ENCODE measurements at regions not wholly inside any gene's neighbourhood (a gene's known extent, or its start where the extent isn't known, plus 50 kb on each side); places are given as distances from the start of the nearest gene placed in this dataset.

DNA sequence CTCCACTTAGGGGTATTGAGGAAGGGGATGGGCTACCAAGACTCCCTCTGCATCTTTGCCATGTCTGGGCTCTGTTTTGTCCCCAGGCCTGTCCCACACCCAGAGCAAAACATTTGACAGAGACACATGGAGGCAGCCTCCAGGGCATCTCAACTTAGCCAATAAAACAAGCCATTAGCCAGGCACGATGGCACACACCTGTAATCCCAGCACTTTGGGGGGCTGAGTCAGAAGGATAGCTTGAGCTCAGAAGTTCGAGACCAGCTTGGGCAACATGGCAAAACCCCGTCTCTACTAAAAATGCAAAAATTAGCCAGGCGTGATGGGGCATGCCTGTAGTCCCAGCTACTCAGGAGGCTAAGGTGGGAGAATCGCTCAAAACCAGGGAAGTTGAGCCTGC, 120.3 kb upstream of the IPO9 start:
- no peak for DNase-seq (ENCODE audit: low spot score)

DNA sequence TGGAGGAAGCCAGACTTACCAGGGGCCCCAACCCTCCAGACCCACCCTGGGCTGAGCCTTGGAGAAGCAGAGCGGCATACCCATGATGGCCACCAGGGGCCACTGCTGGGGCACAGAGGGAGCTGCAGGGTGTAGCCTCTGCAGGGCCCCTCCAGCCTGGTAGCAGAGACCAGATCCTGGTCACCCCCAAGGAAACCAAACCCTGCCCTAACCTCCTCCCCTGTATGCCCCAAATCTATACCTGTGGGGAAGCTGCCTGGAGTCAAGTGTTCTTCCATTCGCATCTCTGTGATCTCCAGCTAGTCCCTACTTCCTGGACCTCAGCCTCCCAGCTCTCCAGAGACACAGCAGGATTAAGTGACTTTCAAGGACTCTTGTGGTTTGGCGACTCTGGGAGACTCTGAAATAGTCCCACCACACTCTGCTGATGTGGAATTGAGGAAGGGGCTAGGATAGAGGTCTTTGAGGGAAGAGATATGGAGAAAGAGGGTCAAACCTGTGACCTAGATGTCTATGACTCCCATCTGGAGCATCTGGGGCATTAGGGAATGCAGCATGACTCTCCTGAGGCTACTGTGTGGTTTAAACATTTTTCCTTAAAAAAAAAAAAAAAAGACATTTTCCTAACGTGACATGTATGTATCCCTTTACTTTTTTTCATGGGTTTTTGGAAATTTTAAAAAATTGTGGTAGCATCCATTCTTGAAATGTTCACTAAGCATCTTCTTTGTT, 119.2 kb upstream of the IPO9 start:
- peak; percentile 37 for DNase-seq (ENCODE audit: low spot score)

DNA sequence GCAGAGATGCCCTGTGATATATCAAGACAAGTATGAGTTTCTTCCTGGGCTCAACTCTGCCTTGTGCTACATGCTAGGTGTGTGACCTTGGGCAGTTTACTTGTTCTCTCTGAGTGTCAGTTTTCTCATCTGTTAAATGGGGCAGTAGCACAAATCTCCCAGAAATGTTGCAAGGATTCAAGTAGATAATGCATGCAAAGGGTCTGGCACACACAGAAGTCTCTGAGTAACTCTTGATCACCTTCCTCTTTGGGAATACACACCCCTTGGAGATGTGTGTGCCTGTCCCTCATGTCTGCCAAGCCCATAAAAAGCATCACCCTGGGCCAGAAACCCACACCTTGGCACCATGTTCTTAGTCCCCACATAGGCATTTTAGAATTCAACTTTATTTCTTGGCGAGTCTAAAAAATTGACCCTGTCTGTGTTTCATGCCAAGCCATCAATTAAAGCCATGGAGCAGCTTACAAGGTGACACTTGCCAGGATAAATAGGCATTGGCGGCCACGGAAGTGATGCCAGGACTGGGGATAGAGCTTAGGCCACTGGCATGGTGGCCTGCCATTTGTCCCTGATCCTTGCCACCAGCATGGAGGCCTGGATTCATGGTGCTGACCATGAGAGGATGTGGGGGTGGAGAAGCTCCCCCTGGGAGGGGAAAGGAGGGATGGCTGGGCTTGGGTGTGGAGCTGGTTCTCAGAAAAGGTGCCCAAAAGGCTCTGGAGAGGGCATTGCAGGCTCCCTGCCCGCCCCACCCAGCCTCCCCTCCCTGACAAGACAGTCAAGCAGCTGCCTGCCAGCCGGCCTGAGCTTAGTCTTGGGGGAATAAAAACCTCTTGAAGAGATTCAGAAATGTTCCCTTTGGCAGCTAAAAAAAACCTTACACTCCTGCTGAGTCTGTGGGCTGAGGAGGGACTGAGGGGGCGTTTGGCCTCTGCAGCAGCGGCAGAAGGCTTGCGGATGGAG, 118.0 kb upstream of the IPO9 start:
- DNase-seq (ENCODE audit: low spot score), result no peak

DNA sequence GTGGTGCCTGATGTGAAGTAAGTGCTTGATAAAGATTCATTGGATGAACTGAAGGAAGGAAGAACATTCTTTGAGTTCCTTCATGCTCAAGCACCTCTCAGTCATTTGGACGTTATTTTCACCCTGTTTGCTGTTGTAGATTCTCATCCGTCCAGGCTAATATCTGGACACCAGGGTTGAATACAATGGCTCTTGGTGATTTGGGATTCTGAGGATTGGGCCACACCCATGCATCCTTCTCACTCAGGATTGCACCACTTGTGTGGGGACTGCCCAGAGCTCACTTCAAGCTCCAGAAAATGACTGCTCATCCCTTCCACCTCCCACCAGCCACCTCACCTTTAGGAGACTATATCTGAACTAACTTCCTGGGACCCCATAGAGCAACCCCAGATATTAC, 117.1 kb upstream of the IPO9 start:
- DNase-seq (ENCODE audit: low spot score), result no peak

DNA sequence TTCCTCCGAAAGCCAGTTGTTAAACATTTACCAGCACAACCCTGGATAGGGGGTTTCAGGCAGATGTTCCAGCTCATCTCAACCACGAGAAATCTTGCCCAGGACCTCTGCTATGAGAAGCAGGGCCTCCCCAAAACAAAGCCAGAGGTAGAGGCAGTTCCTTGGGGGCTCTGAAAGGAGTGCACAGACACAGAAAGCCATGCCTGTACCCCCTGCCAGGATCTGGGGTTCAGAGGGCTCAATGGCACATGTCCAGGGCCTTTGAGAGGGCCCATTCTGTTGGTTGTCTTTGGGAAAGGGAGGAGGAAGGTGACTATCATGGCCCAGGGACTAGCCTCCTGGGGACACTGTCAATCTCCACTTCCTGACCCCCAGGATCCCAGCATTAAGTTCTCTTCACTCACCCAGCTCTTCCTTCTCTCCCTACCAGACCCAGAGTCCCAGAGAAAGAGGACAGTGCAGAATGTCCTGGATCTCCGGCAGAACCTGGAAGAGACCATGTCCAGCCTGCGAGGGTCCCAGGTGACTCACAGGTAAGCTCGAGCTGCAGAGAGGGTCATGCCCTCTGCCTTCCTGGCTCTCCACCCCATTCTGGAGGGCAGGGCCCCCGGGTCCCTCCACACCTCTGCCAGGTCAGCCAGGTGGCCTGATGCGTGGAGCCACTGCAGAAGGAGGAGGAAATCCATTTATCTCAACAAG, 116.4 kb upstream of the IPO9 start:
- no peak for DNase-seq (ENCODE audit: low spot score)

DNA sequence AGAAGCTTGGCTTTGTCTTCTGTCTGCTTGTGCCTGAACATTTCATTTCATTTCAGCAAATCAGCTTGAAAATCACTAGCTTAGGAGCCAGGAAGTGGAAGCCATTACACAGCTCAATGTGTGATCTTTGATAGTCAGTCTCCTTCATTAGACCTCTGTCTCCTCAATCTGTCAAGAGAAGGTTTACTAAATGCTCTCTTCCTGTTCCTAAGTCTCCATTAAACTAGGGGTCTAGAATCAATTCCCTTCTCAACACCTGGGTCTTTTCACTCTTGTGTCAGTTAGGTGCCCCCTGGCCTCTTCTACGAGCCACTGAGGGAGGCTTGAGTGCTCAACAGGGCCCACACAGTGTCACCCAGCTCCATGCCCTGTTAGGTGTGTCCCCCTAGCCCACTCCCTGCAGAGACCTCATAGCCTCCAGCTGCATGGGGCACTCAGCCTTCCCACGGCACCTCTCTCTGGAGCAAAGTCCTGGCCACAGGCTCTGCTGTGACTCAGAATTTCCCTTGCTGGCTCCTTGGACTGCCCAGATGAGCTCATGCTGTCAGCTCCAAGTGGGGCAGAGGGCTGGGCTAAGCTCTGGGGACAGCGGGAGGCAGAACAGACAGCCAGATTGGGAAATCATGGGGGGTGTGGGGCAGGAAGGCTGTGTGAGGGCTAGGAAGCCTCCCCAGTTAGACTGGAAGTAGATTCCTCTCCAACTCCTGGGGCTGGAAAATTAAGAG, 115.7 kb upstream of the IPO9 start:
- DNase-seq (ENCODE audit: low spot score), result no peak

DNA sequence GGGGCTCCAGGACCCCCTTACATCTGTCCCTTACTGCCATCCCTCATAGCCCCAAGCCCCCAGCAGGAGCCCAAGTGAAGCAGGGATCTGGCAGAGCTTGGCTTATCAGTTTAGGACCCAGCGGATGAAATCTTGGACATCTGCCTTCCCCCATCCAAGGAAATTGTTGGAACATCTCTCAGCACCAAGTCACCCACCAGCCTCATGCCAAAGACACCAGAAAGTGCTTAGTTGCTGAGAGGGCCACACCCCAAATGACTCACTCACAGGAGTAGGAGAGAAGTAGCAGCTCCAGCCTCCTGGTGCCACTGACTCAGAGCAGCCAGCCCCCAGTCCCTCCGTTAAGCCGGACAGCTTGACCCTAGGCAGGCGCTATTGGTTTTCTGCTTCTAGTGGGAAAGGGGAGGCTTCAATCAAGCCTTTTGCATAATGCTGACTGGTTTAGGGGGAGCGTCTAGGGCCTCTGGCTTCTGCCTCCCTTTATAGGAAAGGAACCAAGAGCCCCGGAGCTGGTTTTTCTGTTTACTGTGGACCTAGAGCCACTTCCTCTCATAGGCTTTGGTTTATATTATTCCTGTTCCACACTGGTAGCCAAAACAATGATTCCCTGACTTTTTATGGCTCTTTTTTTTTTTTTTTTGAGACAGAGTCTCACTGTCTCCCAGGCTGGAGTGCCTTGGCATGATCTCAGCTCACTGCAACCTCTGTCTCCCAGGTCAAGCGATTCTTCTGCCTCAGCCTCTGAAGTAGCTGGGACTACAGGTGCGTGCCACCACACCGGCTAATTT, 114.2 kb upstream of the IPO9 start:
- no peak for DNase-seq (ENCODE audit: low spot score)

DNA sequence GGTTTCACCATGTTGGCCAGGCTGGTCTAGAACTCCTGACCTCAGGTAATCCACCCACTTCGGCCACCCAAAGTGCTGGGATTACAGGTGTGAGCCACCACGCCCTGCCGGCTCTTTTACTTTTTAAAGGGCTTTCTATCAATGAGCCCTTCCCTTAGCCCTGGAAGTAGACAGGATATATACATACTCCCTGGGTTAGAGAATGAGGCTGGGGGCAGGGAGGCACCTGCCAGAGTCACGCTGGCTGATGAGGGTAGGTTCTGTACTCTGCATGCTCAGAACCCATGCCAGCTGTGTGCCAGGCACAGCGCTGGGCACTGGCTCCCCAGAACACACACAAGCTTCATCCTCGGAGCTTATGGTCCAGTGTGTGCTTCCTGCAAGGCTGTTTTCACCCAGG, 113.6 kb upstream of the IPO9 start:
- no peak for DNase-seq (ENCODE audit: low spot score)

DNA sequence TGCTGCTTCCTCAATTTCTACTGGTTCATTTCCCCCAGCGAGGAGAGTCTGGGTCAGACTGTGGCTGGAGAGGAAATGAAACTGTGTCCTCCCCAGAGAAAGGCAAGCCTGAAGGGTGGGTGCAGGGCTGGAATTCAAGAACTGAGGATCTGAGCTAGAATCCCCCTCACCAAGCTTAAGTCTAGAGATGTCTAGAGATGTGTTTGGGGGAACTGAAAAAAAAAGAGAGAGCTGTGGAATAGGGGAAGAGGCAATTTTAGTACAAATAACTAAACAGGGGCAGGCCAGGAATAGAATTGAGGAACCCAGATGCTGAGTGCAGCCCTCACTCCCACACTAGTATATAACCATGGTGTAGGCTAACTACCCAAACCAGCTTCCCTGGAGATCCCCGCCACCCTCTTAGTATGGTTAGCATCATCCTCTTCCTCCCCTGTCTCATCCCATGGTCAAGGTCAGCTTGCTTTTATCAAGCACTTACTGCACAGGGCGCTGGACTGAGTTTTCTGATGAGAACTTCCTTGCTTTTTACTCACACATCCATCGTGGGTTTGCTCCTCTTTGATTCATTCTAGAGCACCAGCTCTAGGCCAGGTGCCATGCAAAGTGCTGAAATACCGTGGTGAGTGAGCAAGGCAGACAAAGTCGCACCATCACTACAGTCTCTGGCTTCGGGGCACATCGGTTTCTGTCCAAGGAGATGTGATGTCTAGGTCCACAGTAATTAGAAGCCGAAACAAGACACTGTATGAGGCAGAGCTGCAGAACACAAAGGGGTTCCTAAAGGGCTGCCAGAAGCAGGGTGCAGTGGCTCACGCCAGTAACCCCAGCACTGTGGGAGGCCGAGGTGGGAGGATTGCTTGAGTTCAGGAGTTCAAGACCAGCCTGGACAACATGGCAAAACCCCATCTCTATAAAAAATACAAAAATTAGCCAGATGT, 112.9 kb upstream of the IPO9 start:
- DNase-seq (ENCODE audit: low spot score), result peak; percentile 17

DNA sequence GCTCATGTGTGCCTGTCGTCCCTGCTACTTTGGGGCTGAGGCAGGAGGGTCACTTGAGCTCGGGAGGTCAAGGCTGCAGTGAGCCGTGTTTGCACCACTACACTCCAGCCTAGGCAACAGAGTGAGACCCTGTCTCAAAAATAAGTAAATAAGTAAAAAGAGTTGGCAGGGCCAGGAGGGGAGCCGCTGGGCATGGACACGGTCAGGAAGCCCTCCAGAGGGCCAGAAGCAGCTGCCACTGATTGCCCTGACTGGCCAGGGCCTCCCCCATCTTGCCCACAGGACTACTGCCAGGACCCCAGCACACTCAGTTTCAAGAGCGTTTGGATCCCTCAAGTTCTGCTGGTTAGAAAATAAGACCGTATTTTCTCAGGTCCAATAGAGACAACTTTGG, 112.2 kb upstream of the IPO9 start:
- no peak for DNase-seq (ENCODE audit: low spot score)

DNA sequence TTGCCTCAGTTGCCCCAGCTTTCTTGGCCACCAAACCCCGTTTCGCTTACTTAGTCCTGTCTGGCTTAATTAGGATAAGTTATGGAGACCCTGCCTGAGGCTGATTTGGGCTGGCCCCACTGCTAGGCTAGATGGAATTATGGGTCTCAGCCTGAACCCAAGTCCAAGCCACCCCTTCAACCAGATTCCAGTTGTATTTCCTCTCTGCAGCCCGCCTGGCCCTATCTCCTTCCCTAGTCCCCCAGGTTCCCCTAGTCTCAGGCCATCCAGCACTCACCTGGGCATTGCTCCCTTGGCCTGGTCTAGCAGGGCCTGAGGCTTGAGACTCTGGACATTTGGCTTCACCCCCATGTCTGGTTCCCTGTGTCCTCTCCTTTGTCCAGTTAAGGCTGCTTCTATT, 111.7 kb upstream of the IPO9 start:
- DNase-seq (ENCODE audit: low spot score), result no peak

DNA sequence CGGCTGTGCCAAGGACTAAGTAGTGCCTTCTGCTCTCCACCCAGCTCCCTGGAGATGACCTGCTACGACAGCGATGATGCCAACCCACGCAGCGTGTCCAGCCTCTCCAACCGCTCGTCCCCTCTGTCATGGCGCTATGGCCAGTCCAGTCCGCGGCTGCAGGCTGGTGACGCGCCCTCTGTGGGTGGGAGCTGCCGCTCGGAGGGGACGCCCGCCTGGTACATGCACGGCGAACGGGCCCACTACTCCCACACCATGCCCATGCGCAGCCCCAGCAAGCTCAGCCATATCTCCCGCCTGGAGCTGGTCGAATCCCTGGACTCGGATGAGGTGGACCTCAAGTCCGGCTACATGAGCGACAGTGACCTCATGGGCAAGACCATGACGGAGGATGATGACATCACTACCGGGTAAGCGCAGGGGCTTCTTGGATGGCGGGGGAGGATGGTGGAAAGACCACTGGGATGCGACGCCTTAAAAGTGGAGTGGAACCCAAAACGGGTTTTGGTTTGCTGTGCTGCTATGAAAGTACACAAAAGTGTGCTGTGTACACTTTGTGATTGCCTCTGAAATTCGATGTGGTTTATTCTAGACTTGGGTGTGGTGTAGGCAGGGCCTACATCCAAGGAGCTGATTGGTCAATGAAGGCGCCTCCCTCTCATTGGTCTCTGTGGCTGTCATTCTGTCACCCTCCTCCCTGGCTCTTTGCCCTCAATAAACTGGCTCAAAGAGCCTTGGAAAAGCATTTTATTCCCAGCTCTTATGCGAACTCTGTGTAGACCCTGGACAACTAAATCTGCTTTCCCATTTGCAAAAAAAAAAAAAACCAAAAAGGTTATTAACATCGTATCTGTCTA, 110.4 kb upstream of the IPO9 start:
- DNase-seq (ENCODE audit: low spot score), result no peak

DNA sequence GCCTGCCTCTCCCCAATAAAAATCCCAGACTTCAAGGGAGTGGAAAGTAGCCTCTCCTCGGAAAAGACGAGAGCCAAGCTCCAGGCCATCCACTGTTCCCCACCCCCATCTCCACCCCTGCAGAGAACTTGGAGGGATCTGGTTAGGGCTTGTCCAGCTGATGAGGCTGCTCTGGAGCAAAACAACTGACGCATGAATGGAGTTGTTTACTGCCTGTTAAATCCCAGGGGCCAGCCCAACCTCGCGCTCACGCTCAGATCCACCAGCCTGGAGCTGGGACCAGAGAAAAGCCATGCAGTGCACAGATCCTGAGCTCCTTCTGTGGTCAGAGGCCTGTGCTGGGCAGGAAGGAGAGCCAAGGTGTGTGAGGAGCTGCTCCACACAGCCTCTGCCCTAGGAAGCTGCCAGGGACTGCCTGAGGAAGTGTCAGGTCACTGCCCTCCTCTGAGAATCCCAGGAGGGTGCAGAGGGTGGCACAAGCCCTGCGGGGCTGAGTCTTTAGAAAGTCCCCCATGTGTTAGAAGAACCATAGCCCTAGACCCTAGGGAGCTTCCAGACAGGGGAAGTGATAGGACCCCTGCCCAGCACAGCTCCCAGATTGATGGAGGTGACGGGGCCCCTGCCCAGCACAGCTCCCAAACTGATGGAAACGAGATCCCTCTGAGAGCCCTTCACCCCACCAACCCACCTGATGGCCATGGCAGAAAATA, 109.0 kb upstream of the IPO9 start:
- DNase-seq (ENCODE audit: low spot score), result no peak

DNA sequence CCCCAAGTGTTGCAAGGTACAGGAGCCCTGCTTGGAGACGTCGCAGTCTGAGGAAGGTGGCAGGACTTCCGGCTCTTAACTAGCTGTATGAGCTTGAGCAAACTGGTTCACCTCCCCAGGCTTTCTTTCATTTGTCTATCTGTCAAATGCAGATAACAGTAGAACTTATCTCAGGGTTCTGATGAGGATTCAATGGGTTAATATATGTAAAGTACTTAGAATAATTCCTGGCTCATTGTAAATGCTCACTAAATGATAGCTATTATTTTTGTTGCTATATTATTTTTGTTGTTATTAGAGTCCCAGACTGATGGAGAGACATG, 108.5 kb upstream of the IPO9 start:
- no peak for DNase-seq (ENCODE audit: low spot score)

DNA sequence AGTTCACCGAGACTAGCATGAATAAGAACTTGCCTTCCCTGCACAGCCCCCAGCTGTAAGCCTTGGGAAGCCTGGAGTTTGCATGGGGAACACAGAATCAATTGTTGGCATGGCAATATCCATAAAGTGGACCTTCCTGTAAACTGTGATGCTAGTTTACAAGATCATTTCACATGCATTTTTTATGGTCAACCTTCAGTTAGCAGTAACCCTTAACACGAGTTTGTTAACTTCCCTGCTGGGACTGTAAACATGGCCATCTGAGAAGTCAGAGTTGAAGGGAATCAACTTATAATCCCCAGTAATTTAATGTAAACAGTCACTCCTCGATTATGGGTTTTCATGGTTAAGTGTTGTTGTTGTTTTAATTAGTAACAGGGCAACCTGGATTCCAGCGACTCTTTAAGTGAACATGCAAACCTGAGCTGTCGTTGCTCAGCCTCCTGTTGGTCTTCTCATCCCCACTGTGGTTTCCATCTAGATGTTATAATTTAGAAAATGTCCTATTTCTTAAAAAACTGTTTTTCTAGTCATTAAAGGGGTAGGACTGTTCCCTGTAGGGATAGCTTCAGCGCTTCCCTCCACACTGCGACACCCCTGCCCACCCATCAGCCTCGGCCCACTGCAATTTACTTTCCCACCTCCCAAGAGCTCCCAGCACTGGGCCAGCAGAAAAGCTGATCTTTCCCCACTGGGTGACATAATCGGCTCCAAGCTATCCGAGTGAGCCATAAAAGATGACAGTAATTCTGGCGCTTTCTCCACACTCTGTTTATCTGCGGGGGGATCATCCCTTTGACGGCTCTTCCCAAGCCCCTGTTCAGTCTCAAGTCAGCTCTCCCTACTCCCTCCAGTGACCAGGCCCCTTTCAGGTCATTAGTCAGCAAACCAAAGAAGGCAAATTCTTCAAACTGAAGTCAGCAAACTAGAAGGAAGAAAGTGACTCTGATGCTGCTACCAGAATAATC, 107.6 kb upstream of the IPO9 start:
- DNase-seq (ENCODE audit: low spot score), result no peak

DNA sequence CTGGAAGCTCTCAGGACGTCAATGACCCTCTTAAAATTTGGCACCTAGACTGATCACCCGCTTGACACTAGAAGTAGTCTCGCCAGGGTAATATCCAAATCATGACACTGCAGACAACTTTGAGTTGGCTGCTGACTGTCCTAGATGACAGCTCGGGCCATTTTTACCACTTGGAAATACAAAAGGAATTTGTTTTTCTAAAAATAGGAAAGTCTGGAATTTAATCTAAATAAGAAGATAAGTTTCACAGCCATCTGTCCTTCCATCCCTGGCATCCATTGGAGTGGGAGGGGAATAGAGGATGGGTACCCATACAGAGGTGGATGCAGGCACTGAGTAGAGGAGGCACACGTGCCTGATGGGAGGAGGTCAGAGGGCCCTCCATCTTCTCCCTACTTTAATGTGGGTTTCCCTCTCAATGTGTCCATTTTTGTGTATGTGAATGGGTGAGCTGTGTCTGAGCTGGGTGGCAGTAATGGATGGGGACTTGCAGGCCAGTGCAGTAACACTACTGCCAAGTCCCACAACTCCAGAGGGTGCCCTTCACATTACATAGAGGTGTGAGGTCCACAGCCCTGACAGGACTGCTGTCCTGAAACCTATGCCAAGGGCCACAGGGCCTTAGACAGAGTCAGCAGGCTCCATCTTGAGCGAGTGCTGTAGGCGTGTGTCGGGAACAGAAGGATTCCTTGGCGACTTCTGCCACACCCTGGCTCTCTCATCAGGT, 104.8 kb upstream of the IPO9 start:
- DNase-seq (ENCODE audit: low spot score), result no peak

DNA sequence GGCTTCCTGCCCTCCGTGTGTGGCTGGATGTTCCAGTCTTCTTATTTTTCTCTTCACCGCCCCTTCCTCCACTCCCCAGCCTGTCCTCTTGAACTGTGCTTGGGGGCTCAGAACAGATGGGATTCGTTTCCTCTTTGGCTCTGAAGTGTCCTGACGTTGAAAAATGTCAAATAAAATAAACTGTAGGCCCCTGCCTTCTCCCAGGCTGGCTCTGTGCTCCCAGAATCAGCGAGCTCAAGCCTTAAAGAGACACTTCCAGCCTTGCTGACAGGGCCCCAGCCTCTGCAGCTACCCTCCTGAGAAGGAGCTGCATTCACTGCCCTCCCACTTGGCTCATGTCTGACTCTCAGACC, 104.2 kb upstream of the IPO9 start:
- DNase-seq (ENCODE audit: low spot score), result no peak
